ENCODE measurements at regions not wholly inside any gene's neighbourhood (a gene's known extent, or its start where the extent isn't known, plus 50 kb on each side); places are given as distances from the start of the nearest gene placed in this dataset.

DNA sequence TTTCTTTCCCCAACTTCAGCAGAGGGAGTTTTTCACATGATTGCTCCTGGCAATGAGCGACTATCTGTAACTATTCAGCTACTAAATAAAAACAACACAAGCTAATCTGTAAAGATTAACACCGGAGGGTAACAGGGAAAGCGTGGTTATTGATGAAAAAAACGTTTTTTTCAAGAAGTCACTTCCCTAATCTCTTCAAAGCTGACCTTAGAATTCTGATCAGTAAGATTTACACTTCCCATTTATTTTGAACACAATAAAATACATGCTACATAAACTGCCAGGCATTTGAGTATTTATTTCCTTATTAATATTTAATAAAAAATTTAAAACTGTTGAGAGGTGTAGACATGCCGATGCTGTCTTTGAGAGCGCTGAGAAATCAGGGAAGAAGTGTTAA, 207.4 kb upstream of the HDAC4 start:
- DNase-seq: no peak
- no peak overlapping the region for H3K4me3 Mint-ChIP-seq (ENCODE audit: low read depth, unreplicated experiment)
- H3K9me3 Mint-ChIP-seq (ENCODE audit: low read depth, unreplicated experiment): peaks cover 2% of the 10 kb centered on the region
- no TSS peak for BruUV-seq (replicated peaks)
- H3K36me3 Mint-ChIP-seq (ENCODE audit: insufficient read depth, unreplicated experiment): no peaks in the 10 kb centered on the region
- CTCF ChIA-PET: no interaction called here
- H3K27ac Mint-ChIP-seq (ENCODE audit: unreplicated experiment): no peak overlapping the region
- H3K4me1 Mint-ChIP-seq (ENCODE audit: low read depth, unreplicated experiment): no peaks in the 10 kb centered on the region
- TF ChIP-seq, protein P1, sequence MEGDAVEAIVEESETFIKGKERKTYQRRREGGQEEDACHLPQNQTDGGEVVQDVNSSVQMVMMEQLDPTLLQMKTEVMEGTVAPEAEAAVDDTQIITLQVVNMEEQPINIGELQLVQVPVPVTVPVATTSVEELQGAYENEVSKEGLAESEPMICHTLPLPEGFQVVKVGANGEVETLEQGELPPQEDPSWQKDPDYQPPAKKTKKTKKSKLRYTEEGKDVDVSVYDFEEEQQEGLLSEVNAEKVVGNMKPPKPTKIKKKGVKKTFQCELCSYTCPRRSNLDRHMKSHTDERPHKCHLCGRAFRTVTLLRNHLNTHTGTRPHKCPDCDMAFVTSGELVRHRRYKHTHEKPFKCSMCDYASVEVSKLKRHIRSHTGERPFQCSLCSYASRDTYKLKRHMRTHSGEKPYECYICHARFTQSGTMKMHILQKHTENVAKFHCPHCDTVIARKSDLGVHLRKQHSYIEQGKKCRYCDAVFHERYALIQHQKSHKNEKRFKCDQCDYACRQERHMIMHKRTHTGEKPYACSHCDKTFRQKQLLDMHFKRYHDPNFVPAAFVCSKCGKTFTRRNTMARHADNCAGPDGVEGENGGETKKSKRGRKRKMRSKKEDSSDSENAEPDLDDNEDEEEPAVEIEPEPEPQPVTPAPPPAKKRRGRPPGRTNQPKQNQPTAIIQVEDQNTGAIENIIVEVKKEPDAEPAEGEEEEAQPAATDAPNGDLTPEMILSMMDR (IDR thresholded peaks at IDR 0.05; ENCODE audit: unreplicated experiment): no peak
- intact Hi-C loops (cut with micrococcal nuclease; ENCODE audit: unreplicated experiment): no loop called here
- peaks cover 44% of the 10 kb centered on the region for H3K27me3 Mint-ChIP-seq (ENCODE audit: unreplicated experiment)

DNA sequence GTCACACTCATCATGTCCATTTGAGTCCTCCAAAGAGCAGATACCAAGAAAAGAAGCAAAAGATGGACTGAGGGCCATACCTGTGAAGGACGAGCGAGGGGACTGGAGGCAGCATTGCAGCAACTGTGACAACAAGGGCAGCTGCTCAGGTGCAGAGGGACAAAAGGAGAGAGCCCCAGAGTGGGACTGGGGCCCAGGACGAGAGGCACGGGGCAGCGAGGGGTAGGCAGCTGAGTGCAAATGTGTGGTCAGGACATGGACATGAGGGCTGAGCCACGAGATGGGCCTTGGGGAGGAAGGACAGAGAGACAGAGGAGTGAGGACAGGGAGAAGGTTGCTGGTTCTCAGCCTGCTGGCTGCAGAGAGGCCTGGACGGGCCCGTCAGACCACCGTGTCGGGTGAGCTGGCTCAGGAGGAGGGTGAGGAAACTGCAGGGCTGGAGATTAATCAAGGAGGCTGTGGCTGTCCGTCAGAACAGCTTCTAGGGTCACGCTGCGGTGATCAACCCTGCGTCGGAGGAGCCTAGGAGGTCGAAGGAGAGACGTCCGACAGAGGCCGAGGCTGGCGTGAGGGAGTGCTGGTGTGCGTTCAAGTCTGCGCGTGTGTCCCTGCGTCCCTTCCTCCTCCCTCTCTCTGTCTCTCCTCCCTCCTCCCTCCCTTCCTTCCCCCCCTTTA, 206.8 kb upstream of the HDAC4 start:
- peaks cover 44% of the 10 kb centered on the region for H3K27me3 Mint-ChIP-seq (ENCODE audit: unreplicated experiment)
- H3K4me3 Mint-ChIP-seq (ENCODE audit: low read depth, unreplicated experiment): no peak overlapping the region
- H3K9me3 Mint-ChIP-seq (ENCODE audit: low read depth, unreplicated experiment): peaks cover 2% of the 10 kb centered on the region
- DNase-seq: no peak
- intact Hi-C loops (cut with micrococcal nuclease; ENCODE audit: unreplicated experiment): no loop called here
- BruUV-seq (replicated peaks): no TSS peak
- no peaks in the 10 kb centered on the region for H3K4me1 Mint-ChIP-seq (ENCODE audit: low read depth, unreplicated experiment)
- CTCF ChIA-PET: no interaction called here
- H3K27ac Mint-ChIP-seq (ENCODE audit: unreplicated experiment): no peak overlapping the region
- no peaks in the 10 kb centered on the region for H3K36me3 Mint-ChIP-seq (ENCODE audit: insufficient read depth, unreplicated experiment)
- TF ChIP-seq, protein P1 (IDR thresholded peaks at IDR 0.05; ENCODE audit: unreplicated experiment): no peak

DNA sequence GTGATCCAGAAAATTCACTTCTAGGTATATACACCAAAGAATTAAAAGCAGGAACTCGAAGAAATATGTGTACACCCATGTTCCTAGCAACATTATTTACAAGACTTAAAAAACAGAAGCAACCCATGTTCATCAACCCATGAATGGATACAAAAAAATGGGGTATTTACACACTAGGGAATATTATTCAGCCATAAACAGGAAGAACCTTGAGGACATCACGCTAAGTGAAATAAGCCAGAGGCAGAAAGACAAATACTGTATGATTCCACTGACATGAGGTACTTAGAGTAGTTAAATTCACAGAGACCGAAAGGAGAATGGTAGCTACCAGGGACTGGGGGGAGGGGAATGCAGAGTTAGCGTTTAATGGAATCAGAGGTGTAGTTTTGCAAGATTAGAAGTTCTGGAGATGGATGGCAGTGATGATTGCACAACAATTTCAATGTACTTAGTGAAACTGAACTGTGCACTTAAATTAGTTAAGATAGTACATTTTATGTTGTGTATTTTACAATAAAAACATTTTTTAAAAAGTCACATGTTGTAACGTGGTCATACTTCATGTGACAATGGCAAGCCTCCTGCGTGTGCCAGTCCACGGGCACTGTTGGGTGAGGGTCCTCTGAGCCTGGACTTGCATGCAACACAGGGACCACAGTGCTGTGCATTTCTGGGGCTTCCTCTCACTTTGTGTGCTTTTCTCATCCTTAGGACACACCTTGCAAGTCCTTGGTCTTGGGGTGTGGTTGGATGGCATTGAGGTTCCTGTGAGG, 206.1 kb upstream of the HDAC4 start:
- no peaks in the 10 kb centered on the region for H3K4me1 Mint-ChIP-seq (ENCODE audit: low read depth, unreplicated experiment)
- H3K27ac Mint-ChIP-seq (ENCODE audit: unreplicated experiment): no peak overlapping the region
- no peak overlapping the region for H3K4me3 Mint-ChIP-seq (ENCODE audit: low read depth, unreplicated experiment)
- no peaks in the 10 kb centered on the region for H3K36me3 Mint-ChIP-seq (ENCODE audit: insufficient read depth, unreplicated experiment)
- DNase-seq: no peak
- H3K9me3 Mint-ChIP-seq (ENCODE audit: low read depth, unreplicated experiment): peaks cover 2% of the 10 kb centered on the region
- TF ChIP-seq, protein P1 (IDR thresholded peaks at IDR 0.05; ENCODE audit: unreplicated experiment): no peak
- intact Hi-C loops (cut with micrococcal nuclease; ENCODE audit: unreplicated experiment): no loop called here
- CTCF ChIA-PET: no interaction called here
- no TSS peak for BruUV-seq (replicated peaks)
- H3K27me3 Mint-ChIP-seq (ENCODE audit: unreplicated experiment): peaks cover 51% of the 10 kb centered on the region

DNA sequence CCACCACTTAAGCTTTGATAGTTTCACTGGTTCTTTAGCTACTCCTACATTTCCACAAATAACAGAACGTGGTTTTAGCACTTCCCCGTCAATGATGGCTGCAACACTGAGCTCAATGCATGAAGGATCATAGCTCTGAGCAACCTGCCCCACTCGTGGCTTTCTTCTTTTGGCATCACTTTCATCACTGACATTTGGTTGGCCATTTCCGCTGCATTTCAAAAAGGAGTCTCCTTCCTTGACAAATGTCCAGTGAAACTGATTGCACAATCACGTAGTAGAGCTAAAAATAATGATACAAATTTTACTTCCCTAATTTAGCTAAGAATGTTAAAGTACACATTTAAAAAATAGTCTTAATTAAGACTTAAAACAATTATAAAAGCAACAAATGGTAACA, 205.2 kb upstream of the HDAC4 start:
- DNase-seq: no peak
- BruUV-seq (replicated peaks): no TSS peak

More for the DNA sequence above, 205.2 kb upstream of the HDAC4 start:
- TF ChIP-seq, protein P1 (IDR thresholded peaks at IDR 0.05; ENCODE audit: unreplicated experiment): no peak
- H3K27me3 Mint-ChIP-seq (ENCODE audit: unreplicated experiment): peaks cover 59% of the 10 kb centered on the region
- H3K27ac Mint-ChIP-seq (ENCODE audit: unreplicated experiment): no peak overlapping the region
- peaks cover 2% of the 10 kb centered on the region for H3K9me3 Mint-ChIP-seq (ENCODE audit: low read depth, unreplicated experiment)
- H3K4me3 Mint-ChIP-seq (ENCODE audit: low read depth, unreplicated experiment): no peak overlapping the region
- intact Hi-C loops (cut with micrococcal nuclease; ENCODE audit: unreplicated experiment): no loop called here
- CTCF ChIA-PET: interaction anchor here (0.5 kb wide), 1 partner anchor 58 kb away, joined by 7 read pairs; no protein-coding TSS in a partner anchor
- H3K4me1 Mint-ChIP-seq (ENCODE audit: low read depth, unreplicated experiment): no peaks in the 10 kb centered on the region
- no peaks in the 10 kb centered on the region for H3K36me3 Mint-ChIP-seq (ENCODE audit: insufficient read depth, unreplicated experiment)
